Stimulated activated CD4-positive, alpha-beta T cell treated with anti-CD3 and anti-CD28 coated beads, Interleukin-12 subunit alpha, Interleukin-12 subunit beta, amount 100 ng/mL, for 4 hours (primary cell): ENCODE measurements at regions not wholly inside any gene's neighbourhood (a gene's known extent, or its start where the extent isn't known, plus 50 kb on each side); places are given as distances from the start of the nearest gene placed in this dataset.
"Not testable (repeated sequence)": the region's sequence is repeated elsewhere in the genome, so short reads cannot be mapped to it uniquely, and the experiment has no call there.

Experiments used
- DNase-seq: peaks from one replicate; pipeline ENCODE4 v3.0.0-alpha.2; 2020

DNA sequence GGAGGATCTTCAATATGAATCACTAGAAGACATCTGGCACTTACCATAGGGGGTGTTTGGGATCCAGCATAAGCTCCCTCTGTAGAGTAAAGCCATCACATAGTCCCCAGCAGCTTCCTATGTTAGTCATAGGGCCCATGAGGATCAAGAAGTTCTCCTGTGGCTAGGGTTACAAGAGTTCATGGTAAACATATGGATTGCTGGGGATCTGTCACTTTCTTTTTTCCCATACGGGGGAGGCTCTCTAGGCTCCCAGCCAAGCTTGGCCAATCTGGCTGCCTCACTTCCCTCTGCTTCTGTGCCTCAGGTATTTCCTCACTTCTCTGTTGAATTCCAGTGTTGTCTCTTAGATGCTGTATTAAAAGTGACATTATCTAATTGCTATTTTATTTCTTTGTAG lies 597.9 kb downstream of the PDCD6IP start:
- DNase-seq: no peak

DNA sequence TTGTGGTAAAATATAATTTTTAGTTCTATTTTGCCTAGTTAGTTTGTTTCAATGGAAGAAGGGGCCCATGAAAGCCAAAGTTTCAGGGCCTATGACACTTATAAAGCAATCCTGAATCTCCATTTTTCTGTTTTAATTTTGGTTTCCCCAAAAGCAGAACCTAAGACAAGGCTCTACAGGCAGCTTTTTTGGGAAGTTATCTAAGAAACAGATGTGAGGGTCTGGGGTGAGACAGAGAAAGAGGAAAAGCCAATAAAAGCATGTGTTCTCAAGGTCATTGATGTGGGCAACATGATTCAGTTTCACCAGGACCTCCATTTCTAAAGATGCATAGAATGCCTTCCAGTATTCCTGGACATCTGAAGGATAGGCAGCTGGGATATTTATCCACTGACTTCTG lies 598.5 kb downstream of the PDCD6IP start:
- no peak for DNase-seq

DNA sequence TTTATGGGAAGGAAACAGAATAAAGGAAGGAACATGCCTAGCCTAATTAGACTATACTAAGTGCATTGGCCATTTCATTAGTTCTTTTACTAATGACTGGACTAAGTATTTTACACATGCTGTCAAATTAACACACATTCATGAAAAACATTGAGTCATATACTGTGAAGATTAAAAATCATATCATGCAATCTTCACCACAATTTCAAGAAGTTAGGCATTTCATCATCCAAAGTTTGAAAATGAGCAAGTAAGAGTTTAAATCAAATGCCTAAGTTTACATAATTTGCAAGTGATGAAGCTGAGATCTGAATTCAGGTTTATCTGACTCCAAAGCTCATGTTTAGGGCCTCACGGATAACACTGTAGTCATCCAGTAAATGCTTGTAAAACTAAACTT lies 601.0 kb downstream of the PDCD6IP start:
- no peak for DNase-seq

DNA sequence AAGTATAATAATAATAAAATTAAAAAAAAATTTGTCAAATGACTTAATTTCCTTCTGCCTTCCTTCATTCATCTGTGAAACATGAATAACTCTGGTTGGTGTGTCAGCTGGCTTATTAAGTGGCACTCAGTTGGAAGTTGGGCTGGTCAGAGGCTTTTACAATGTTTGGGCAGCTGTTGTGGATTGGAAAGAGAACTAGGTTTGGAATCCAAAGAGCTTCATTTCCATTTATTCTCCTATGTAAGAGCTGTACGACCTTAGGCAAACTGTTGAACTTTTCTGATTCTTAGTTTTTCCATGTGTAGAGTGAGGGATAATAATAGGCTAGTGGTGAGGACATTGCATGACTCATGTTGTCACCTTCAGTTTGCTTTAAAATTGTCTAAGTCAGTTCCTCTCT lies 606.7 kb downstream of the PDCD6IP start:
- DNase-seq: no peak

DNA sequence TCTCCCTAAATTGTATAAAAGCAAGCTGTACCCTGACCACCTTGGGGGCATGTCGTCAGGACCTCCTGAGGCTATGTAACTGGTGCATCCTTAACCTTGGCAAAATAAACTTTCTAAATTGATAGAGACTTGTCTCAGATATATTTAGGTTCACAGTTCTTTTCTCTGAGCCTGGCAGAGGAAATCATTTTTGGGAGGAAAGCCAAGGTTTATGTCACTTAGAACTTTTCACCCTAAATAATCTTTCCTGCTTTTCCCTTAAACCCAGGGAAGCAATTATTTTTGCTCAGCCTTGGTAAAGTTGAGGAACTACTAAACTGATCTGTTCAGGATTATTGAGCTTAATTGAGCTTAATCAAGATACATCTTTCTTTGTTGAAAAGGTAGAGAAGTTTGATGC lies 608.9 kb downstream of the PDCD6IP start:
- no peak for DNase-seq

DNA sequence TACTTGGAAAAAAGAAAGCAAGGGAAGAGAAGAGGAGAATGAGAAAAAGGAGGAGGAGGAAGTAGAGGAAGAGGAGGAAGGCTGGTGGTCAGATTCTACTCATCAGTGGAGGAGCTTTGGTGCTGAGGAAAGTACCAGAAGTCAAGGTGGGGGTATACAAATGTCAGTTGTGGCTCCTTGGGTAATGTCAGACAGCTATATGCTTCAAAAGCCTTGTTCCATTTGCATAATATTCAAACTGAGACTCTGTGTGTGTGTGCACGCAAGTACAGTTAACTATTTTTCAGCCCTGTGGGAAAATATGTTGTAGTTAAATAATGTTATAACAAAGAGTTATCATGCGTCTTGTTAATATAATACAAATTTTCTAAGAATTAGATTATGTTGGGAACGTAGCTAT lies 609.7 kb downstream of the PDCD6IP start:
- DNase-seq: no peak

DNA sequence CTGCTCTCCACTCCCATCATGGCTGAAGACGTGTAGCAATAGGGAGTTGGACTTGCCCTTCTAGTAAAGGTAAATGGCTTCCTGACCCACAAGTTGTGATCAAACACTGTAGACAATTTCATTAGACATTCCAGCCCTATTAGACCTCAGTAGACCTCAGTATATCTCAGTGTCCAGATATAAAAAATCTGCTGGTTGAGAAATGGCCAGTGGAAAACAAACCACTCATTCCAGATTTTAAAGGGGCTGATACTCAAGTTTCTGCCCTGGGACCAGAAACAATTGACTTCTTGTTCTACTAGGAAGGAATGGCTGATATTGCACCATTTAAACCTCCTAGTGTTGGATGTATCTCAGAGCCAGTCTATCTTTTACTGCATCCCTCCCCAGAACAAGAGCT lies 613.2 kb downstream of the PDCD6IP start:
- DNase-seq: no peak

DNA sequence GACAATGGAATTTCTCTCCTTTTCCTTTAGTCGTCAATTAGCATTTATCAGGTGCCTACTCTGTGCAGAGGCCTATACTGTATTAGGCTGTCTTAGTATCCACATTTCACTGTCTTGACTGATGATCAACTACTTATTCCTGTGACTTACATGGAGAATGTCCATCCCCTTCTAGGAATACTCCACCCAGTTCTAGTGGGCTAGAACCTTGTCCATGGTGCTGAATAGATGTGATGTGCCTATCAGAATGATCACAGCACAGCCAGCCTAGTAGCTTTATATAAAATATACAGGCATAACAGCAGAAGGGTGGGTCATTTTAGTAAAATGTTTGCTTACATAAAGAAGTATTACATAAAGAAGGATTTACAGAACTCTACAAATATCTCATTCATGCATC lies 621.4 kb downstream of the PDCD6IP start:
- no peak for DNase-seq

DNA sequence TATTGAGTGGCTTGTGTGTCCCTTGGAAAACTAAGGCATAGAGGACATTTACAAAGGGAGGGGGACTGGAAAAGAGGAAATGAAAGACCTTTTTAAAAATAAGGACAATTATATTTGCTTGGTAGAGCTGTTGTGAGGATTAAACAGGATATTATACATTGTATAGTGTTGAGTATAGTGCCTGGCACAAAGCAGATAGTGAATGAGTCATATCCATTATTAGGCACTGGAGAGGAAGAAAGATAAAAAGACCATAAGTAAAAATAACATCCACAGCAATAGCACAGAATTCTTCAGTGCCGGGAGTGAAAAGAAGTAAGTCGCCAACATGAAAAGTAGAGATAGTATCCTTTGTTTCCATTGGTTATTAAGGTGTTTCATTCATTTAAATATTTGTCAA lies 623.3 kb downstream of the PDCD6IP start:
- DNase-seq: no peak

DNA sequence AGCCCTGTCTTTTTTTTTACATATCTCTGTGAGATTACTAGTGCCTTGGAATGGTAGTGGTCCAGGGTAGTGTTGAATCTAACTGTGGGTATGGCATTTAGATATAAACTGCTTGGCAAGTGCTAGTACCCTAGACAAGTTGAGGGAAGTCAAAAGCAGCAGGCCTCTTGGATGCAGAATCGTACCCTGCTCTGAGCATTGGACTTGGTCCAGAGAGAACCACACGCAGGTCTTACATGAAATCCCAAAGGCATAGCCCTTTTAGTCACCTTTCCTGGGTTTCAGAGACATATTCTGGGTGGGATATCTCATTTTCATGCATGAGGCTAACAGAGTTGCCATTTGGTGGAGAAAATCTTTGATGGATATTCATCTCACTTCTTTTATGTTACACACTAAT lies 641.4 kb downstream of the PDCD6IP start:
- no peak for DNase-seq

DNA sequence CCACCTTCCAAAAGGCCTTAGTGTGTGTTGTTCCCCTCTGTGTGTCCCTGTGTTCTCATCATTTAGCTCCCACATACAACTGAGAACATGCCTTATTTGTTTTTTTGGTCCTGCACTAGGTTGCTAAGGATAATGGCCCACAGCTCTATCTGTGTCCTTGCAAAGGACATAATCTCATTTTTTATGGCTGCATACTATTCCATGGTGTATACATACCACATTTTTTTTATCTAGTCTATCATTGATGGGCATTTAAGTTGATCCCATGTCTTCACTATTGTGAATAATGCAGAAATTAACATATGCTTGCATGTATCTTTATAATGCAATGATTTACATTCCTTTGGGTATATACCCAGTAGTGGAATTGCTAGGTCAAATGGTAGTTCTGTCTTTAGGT lies 645.7 kb downstream of the PDCD6IP start:
- DNase-seq: no peak

DNA sequence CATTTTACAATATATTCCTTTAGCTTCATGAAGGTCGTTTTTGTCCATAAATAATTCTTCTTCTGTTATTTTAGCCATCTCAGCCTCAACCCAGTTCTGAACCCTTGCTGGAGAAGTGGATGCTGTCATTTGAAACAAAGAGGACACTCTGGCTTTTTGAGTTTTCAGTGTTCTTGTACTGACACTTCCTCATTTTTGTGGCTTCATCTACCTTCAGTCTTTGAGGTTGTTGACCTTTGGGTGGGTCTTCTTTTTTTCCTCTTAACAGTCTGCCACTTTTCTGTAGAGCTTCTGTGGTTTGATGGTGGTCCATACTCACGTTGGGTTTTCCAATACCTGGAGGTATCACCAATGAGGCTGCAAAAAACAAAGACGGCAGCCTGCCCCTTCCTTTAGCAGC lies 650.9 kb downstream of the PDCD6IP start:
- DNase-seq: no peak

DNA sequence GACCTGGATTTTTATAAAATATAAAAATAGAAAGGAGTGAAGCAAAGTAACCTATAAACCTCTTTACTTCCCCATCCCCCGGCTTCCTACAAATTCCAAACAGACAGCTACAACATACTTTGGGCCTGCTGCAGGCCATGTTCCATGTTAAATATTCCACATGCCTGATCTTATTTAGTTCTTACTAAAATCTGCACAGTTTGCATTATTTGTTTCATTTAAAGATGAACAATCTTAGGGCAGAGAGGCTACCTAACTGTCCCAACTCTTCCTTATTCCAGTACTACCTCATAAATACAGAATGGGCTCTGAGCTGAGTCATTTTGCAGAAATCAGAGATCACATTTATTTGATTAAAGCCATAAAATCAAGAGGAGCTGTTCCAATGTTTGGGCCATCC lies 665.0 kb downstream of the PDCD6IP start:
- no peak for DNase-seq

DNA sequence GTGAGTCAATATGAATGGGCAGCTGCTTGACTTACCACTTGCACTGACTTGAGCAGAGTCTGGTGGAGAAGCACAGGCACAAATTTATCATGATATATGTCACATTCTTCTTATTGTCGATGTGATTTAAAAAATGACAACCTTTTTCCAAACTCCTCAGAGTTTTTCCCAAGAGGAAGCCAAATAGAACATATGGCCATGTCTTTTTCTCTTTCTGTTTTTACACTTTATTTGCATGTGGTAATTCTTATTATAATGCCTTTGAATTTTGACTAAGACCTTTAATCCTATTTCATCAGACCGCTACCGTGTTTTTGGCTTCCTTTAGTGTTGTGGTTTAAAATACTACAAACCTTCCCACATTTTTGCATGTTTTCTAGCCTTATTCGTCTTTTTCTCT lies 666.2 kb downstream of the PDCD6IP start:
- DNase-seq: no peak

DNA sequence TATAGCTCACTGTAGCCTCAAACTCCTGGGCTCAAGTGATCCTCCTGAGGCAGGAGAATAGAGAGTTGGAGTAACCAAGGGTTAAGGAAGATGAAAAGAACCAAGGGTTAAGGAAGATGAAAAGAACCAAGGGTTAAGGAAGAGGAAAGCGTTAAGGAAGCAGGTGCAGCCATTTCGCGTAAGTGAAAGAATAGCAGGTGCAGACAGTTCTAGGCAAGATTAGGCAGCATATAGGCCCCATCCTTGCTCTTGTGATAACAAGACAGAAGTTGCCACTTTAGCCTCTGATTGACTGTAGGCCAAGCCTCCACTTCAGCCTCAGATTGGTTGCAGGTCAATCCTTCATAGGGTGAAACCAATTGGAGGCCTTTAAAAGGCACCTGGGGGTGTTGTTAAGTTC lies 677.4 kb downstream of the PDCD6IP start:
- DNase-seq: no peak

DNA sequence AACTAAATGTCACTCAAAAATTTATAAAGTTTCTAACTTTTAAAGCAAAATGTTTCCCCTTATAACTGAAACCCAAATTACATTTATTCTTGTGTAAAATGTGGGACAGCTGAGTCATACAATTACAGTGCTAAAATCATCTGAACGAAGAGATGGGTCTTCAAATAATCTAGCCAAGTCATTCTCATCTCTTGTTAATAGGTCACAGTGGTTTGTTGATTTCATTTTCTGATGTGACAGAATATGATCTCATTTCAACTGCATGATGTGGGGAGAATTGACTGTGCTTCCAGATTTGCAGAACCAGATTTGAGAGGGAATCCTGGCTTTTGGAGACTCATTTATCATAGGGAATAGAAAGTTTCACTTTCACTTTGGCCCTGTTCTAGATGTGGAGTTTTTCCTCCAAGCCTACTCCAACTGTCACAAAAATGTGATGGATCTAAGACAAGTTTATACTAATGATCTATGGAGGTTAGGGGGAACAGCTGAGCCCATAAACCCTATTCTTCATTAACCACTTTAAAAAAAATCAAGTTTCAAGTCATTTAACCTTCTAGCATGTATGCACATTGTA lies 685.0 kb downstream of the PDCD6IP start:
- DNase-seq: no peak

DNA sequence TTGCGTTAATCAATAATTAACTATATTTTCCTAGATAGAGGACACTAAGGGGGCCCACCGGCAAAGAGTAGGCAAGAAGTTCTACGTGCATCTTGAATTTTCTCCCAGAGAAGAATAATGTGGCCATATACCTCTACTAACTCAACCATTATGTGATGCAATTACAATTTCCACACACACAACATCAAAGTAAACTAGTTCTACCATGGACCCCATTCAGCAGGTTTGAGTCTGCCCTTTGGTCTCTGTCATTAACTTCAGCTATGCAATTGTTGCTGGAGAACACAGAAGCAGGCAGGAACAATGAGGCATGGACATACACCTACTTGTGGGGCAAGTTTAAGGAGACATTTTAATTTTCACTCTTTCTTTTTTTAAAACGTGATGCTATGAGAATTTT lies 705.9 kb downstream of the PDCD6IP start:
- DNase-seq: no peak

DNA sequence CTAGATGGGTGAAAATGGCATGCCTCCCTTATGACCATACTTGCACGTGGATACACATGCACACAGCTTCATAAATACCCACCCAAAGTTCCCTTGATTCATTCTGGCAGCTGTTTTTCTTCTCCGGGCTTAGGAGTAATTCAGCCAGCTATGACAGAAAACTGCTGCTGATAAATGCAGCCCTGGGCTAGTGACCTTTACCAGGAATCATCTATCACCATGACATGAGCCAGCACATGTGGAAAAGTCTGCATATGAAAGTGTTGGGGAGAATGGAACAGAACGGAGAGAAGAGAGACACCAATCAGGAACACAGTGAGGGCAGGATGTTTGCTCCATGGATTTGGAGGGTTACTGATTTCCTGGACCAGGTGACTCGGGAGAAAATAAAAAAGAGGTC lies 706.3 kb downstream of the PDCD6IP start:
- no peak for DNase-seq

DNA sequence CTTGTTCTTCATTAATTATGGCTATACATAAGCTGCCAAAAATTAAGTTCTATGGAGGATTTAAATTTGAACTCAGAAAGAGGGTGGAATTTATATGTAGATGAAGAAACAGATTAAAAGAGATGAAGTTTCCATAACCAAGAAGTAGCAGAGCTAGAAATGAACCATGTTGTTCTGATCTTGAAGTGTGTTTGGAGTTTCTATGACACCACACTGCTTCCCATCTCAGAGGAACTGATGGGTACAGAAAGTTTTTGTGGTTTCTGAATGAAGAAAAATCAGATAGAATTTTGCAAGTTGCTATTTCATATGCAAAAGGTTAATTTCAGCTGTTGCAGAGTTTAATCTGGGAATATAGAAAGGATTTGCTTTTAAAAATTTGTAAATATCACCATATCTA lies 710.3 kb downstream of the PDCD6IP start:
- no peak for DNase-seq

DNA sequence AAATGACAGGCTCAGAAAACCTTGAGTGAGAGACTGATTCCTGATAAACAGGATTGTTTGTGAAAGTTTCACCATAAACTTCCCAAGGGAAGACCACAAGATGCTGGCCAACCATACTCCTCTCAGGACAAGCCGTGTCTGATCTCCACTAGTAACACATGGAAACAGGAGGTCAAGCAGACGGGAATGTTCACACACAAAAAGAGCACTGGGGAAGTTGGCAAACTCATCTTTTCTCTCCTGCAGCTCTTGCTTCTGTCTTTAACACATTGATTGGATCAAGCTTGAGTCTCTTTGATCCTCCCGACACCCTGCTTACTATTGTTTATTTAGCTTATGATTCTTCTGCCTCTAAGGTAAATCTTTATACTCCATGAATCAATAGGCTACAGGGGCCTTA lies 713.5 kb downstream of the PDCD6IP start:
- DNase-seq: no peak

DNA sequence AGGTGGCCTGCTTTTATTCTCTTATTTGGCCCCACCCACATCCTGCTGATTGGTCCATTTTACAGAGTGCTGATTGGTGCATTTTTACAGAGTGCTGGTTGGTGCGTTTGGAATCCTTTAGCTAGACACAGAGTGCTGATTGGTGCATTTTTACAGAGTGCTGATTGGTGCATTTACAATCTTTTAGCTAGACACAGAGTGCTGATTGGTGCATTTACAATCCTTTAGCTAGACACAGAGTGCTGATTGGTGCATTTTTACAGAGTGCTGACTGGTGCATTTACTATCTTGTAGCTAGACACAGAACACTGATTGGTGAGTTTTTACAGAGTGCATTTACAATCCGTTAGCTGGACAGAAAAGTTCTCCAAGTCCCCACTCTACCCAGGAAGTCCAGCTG lies 720.6 kb downstream of the PDCD6IP start:
- DNase-seq: not testable (repeated sequence)

DNA sequence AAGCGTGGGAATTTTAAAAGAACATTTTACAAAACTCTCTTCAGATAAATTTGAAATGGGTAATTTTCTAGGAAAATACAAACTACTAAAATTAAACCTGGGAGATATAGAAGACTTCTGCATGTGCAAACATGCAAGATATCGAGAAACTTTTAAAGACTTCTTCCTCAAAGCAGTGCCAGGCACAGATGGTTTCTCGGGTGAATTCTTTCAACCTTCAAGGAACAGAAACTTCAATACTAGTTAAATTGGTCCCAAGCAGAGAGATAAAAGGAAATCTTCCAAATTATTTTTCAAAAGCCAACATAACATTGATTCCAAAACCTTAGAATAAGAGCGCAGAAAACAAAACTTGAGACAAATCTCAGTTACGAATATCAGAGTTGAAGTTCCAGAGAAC lies 732.7 kb downstream of the PDCD6IP start:
- no peak for DNase-seq

DNA sequence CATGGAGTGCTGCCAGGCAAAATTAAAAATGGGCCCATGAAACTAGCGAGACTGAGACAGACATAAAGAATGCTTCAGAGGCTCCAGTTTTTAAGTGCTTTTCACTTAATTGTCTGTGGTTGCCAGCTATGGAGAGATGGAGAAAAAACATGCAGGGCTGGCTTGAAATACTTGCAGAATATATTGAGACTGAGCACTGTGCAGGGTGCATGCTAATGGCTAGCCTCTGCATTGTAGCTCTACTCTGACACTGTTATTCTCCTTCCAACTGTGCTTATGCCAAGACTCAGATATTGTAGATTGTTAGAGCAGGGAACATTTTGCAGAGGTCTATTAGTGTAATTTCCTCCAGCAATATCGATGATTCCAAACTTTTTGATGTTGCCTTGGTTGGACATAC lies 735.0 kb downstream of the PDCD6IP start:
- no peak for DNase-seq

DNA sequence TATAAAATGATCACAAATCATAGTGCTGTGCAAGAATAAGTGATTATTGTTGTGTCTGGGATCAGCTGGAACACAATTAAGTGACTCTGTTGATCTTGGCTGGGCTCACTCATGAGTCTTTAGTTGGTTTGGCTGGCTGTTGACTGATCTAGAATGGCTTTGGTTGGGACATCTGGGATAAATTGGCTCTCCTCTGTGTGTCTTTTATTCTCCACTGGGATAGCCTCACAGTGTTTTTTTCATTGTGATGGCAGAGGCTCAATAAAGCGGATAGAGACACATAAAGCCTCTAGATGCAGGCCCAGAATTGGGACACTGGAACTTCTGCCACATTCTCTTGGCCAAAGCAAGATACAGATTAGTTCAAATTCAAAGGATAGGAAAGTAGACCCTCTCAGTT lies 735.6 kb downstream of the PDCD6IP start:
- DNase-seq: no peak

DNA sequence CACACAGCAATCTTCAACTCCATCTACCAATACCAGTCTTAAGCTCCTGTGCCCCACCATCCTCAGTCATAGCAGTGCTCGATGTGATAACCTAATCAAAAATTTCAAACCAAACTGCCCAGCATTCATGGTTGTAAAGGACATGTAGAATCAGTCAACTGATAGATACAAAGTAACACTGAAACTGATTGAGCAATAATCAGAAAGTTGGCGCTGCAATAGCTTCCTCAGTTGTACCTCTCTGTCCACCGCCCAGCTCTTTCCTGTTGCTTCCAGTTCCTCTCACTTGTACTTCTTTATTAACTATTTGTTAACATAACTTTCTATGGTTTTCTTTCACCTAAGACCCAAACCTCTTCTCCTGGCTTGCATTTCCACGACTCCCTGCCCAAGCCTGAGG lies 745.7 kb downstream of the PDCD6IP start:
- no peak for DNase-seq

DNA sequence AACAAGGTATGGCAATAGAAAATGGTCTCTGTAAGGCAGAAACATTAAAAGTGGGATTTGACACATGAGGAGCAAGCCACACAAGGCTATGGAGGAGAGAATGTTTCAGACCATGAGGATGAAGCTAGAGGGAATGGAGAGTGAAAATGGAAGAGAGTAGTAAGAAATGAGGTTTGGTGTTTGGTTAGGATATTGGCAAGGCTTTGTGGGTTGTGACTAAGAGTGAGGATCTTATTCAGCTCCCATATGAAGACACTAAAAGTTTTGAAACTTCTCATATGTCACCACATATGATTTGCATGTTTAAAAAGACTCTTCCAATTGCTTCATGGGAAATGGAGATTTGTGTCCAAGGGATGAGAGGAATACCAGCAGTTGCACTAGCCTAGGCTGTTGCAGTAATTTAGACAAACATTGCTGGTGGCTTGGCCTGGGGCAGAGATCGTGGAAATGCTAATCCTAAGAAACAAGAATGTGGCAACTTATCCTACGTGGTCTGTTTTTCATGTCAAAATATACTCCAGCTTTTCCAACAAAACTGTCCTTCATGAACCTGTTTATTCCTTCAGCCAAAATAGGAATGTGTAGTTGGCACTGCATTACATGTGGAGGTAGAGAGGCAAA lies 749.0 kb downstream of the PDCD6IP start:
- DNase-seq: no peak
